ENCODE measurements at regions not wholly inside any gene's neighbourhood (a gene's known extent, or its start where the extent isn't known, plus 50 kb on each side); places are given as distances from the start of the nearest gene placed in this dataset.

GRCh38 chr1:82160036-82160435 is 359.3 kb downstream of the ADGRL2 start (continued):
- TF ChIP-seq RELB (IDR thresholded peaks at IDR 0.05; ENCODE audit: low read depth) (no peak), HDAC6 (IDR thresholded peaks at IDR 0.05; ENCODE audit: unreplicated experiment) (no peak), BHLHE40 (IDR thresholded peaks at IDR 0.05; ENCODE audit: borderline replicate concordance in 1 of 2, low read depth in 2 of 2, low read length in 1 of 2) (no peak), MLLT1 (IDR thresholded peaks at IDR 0.05) (no peak), STAT1 (conservative IDR thresholded peaks at IDR 0.05) (no peak)
- TF ChIP-seq, protein P1, sequence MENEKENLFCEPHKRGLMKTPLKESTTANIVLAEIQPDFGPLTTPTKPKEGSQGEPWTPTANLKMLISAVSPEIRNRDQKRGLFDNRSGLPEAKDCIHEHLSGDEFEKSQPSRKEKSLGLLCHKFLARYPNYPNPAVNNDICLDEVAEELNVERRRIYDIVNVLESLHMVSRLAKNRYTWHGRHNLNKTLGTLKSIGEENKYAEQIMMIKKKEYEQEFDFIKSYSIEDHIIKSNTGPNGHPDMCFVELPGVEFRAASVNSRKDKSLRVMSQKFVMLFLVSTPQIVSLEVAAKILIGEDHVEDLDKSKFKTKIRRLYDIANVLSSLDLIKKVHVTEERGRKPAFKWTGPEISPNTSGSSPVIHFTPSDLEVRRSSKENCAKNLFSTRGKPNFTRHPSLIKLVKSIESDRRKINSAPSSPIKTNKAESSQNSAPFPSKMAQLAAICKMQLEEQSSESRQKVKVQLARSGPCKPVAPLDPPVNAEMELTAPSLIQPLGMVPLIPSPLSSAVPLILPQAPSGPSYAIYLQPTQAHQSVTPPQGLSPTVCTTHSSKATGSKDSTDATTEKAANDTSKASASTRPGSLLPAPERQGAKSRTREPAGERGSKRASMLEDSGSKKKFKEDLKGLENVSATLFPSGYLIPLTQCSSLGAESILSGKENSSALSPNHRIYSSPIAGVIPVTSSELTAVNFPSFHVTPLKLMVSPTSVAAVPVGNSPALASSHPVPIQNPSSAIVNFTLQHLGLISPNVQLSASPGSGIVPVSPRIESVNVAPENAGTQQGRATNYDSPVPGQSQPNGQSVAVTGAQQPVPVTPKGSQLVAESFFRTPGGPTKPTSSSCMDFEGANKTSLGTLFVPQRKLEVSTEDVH (IDR thresholded peaks at IDR 0.05; ENCODE audit: low read depth, partially characterized antibody) = no peak
